H9 (cell line): ENCODE measurements at regions not wholly inside any gene's neighbourhood (a gene's known extent, or its start where the extent isn't known, plus 50 kb on each side); places are given as distances from the start of the nearest gene placed in this dataset.

Experiments used
- DNase-seq: peaks from one replicate; pipeline ENCODE4 v3.0.0-alpha.2; 2017
- H2AFZ ChIP-seq: one replicate; pipeline ENCODE4 v1.6.1; 2013; ENCODE audit warnings: mild to moderate bottlenecking, low read length, control low read depth, moderate library complexity
- H2AK5ac ChIP-seq: 2 replicates; pipeline ENCODE4 v1.6.1; 2013; ENCODE audit warnings: low read length, control low read depth, mixed read lengths; ENCODE audit not compliant: insufficient read length
- H2BK120ac ChIP-seq: one replicate; pipeline ENCODE4 v1.6.1; 2013; ENCODE audit warnings: low read depth, mild to moderate bottlenecking, low read length, control low read depth, inconsistent platforms; ENCODE audit not compliant: poor library complexity, severe bottlenecking
- H2BK12ac ChIP-seq: 2 replicates; pipeline ENCODE4 v1.6.1; 2013; ENCODE audit warnings: low read length, control low read depth, mixed read lengths, low read depth; ENCODE audit not compliant: insufficient read length
- H2BK15ac ChIP-seq: 2 replicates; pipeline ENCODE4 v1.6.1; 2013; ENCODE audit warnings: low read depth, low read length, control low read depth
- H2BK20ac ChIP-seq: one replicate; pipeline ENCODE4 v1.6.1; 2013; ENCODE audit warnings: low read depth, mild to moderate bottlenecking, low read length, control low read depth, inconsistent platforms; ENCODE audit not compliant: poor library complexity, severe bottlenecking
- H2BK5ac ChIP-seq: 2 replicates; pipeline ENCODE4 v1.6.1; 2013; ENCODE audit warnings: low read length, control low read depth, mixed read lengths; ENCODE audit not compliant: insufficient read length
- H3K14ac ChIP-seq: 2 replicates; pipeline ENCODE4 v1.6.1; 2013; ENCODE audit warnings: low read length, control low read depth; ENCODE audit not compliant: insufficient read depth
- H3K18ac ChIP-seq: 2 replicates; pipeline ENCODE4 v1.6.1; 2013; ENCODE audit warnings: low read depth, mild to moderate bottlenecking, mixed read lengths, low read length, control low read depth; ENCODE audit not compliant: insufficient read length
- H3K23ac ChIP-seq: 2 replicates; pipeline ENCODE4 v1.6.1; 2013; ENCODE audit warnings: low read length, control low read depth, mixed read lengths, low read depth; ENCODE audit not compliant: insufficient read length
- H3K23me2 ChIP-seq: 2 replicates; pipeline ENCODE4 v1.6.1; 2013; ENCODE audit warnings: low read depth, mild to moderate bottlenecking, mixed read lengths, low read length, control low read depth; ENCODE audit not compliant: insufficient read length, poor library complexity, severe bottlenecking
- H3K27ac ChIP-seq: 2 replicates; pipeline ENCODE4 v1.5.1; 2013; ENCODE audit warnings: low read length, control low read depth, mixed read lengths, low read depth; ENCODE audit not compliant: insufficient read length
- H3K27me3 ChIP-seq: 2 replicates; pipeline ENCODE4 v1.6.1; 2013; ENCODE audit warnings: low read length, control low read depth, inconsistent platforms; ENCODE audit not compliant: insufficient read depth
- H3K4ac ChIP-seq: 2 replicates; pipeline ENCODE4 v1.6.1; 2013; ENCODE audit warnings: low read depth, mild to moderate bottlenecking, control low read depth, inconsistent platforms, low read length, moderate library complexity
- H3K4me1 ChIP-seq: 2 replicates; pipeline ENCODE4 v1.6.1; 2013; ENCODE audit warnings: low read length, control low read depth, inconsistent platforms; ENCODE audit not compliant: insufficient read depth
- H3K4me2 ChIP-seq: 2 replicates; pipeline ENCODE4 v1.6.1; 2013; ENCODE audit warnings: low read length, control low read depth, mixed read lengths; ENCODE audit not compliant: insufficient read length, insufficient read depth
- H3K56ac ChIP-seq: 2 replicates; pipeline ENCODE4 v1.6.1; 2013; ENCODE audit warnings: low read depth, mild to moderate bottlenecking, mixed read lengths, low read length, control low read depth; ENCODE audit not compliant: insufficient read length
- H3K79me1 ChIP-seq: 2 replicates; pipeline ENCODE4 v1.6.1; 2013; ENCODE audit warnings: low read depth, mild to moderate bottlenecking, moderate library complexity, low read length, control low read depth, inconsistent platforms; ENCODE audit not compliant: insufficient read depth, poor library complexity, severe bottlenecking
- H3K79me2 ChIP-seq: 2 replicates; pipeline ENCODE4 v1.6.1; 2013; ENCODE audit warnings: low read length, control low read depth, inconsistent platforms; ENCODE audit not compliant: insufficient read depth
- H3K9ac ChIP-seq: 2 replicates; pipeline ENCODE4 v1.6.1; 2013; ENCODE audit warnings: low read length, control low read depth, mixed read lengths; ENCODE audit not compliant: insufficient read length; ENCODE audit errors: extremely low read depth
- H3K9me3 ChIP-seq: one replicate; pipeline ENCODE4 v1.6.1; 2013; ENCODE audit warnings: low read depth, low read length, inconsistent platforms; ENCODE audit not compliant: control insufficient read depth
- H3T11ph ChIP-seq: one replicate; pipeline ENCODE4 v1.6.1; 2013; ENCODE audit warnings: mild to moderate bottlenecking, low read length, control low read depth, inconsistent platforms
- H4K20me1 ChIP-seq: one replicate; pipeline ENCODE4 v1.6.1; 2013; ENCODE audit not compliant: control insufficient read depth, insufficient read length, insufficient read depth
- H4K5ac ChIP-seq: 2 replicates; pipeline ENCODE4 v1.6.1; 2013; ENCODE audit warnings: low read depth, mild to moderate bottlenecking, mixed read lengths, low read length, control low read depth; ENCODE audit not compliant: insufficient read length
- H4K8ac ChIP-seq: replicated peaks from 2 replicates; pipeline ENCODE4 v1.6.1; 2013; ENCODE audit warnings: low read length, control low read depth, mixed read lengths, low read depth; ENCODE audit not compliant: insufficient read length
- H4K91ac ChIP-seq: 2 replicates; pipeline ENCODE4 v1.6.1; 2013; ENCODE audit warnings: low read depth, mild to moderate bottlenecking, moderate library complexity, mixed read lengths, low read length, control low read depth; ENCODE audit not compliant: insufficient read length
- H3K27ac Mint-ChIP-seq, 3 experiments: 2 replicates in 2 of 3; 3 replicates in 1 of 3; pipeline ENCODE4 v1.8.0; 2020 to 2021; ENCODE audit warnings: mixed read lengths in 3 of 3, mild to moderate bottlenecking in 1 of 3, moderate library complexity in 1 of 3
- H3K27me3 Mint-ChIP-seq: 2 replicates; pipeline ENCODE4 v1.8.0; 2021; ENCODE audit warnings: low read depth, mild to moderate bottlenecking, moderate library complexity, mixed read lengths
- H3K36me3 Mint-ChIP-seq, 3 experiments: 2 replicates in 2 of 3; 3 replicates in 1 of 3; pipeline ENCODE4 v1.8.0; 2020 to 2021; ENCODE audit warnings: low read depth in 3 of 3, mixed read lengths in 3 of 3; ENCODE audit not compliant: insufficient read depth in 1 of 3
- H3K4me1 Mint-ChIP-seq, 2 experiments: 2 replicates each; pipeline ENCODE4 v1.8.0; 2020; ENCODE audit warnings: mixed read lengths in 2 of 2
- H3K4me3 Mint-ChIP-seq, 2 experiments: 2 replicates in 1 of 2; 3 replicates in 1 of 2; pipeline ENCODE4 v1.8.0; 2020 to 2021; ENCODE audit warnings: mild to moderate bottlenecking in 2 of 2, mixed read lengths in 2 of 2, moderate library complexity in 1 of 2
- H3K9me3 Mint-ChIP-seq, 2 experiments: 2 replicates in 1 of 2; 3 replicates in 1 of 2; pipeline ENCODE4 v1.8.0; 2020; ENCODE audit warnings: mild to moderate bottlenecking in 2 of 2, mixed read lengths in 2 of 2, moderate library complexity in 1 of 2
- CTCF ChIP-seq: fragments of 200-600 bp; sonication (generic); conservative IDR thresholded peaks from 3 replicates; pipeline ENCODE4 v1.8.0; 2021; ENCODE audit warnings: antibody characterized with exemption, mild to moderate bottlenecking
- WGBS: extraction: QIAGEN DNeasy Blood & Tissue Kit; methylation state at CpG from one replicate; pipeline ENCODE4 v1.1.7; 2013; ENCODE audit warnings: missing lambda C conversion rate, low lambda C conversion rate, mixed read lengths; ENCODE audit not compliant: insufficient read length; ENCODE audit errors: extremely low coverage; 5-methylcytosine and 5-hydroxymethylcytosine counted together

- Histone ChIP-seq H3K23me2 (no peaks in the 10 kb centered on the region), H3K27ac (no peak overlapping the region), H3K56ac (no peak overlapping the region), H3K79me2 (no peaks in the 10 kb centered on the region), H3K23ac (no peak overlapping the region), H3K27me3 (no peaks in the 10 kb centered on the region), H4K91ac (no peak overlapping the region), H2BK5ac (no peak overlapping the region), H2BK120ac (no peak overlapping the region), H2AFZ (no peak overlapping the region), H3K4me2 (no peak overlapping the region), H2BK15ac (no peak overlapping the region), H2BK20ac (no peak overlapping the region), H3K4me1 (no peaks in the 10 kb centered on the region), H4K8ac (no peak overlapping the region), H3K79me1 (no peaks in the 10 kb centered on the region), H3K9me3 (no peaks in the 10 kb centered on the region), H3T11ph (no peak overlapping the region), H2BK12ac (no peak overlapping the region), H3K14ac (no peak overlapping the region), H2AK5ac (no peak overlapping the region), H4K20me1 (no peaks in the 10 kb centered on the region), H3K18ac (no peak overlapping the region), H4K5ac (no peak overlapping the region), H3K4ac (no peak overlapping the region), H3K9ac (no peak overlapping the region)
- H3K27ac Mint-ChIP-seq = no peak overlapping the region
- H3K4me1 Mint-ChIP-seq = no peaks in the 10 kb centered on the region
- DNase-seq = no peak
- H3K36me3 Mint-ChIP-seq = no peaks in the 10 kb centered on the region
- no peaks in the 10 kb centered on the region for H3K9me3 Mint-ChIP-seq
- no peaks in the 10 kb centered on the region for H3K27me3 Mint-ChIP-seq
- TF ChIP-seq CTCF = no peak
- no CpG with 5 or more reads among the region's 1 CpG for WGBS
- no peak overlapping the region for H3K4me3 Mint-ChIP-seq
Observed at GRCh38 chr4:111689731-111690130, 455.5 kb upstream of the FAM241A start.
